IPS DF 6.9 (cell line): ENCODE measurements at regions not wholly inside any gene's neighbourhood (a gene's known extent, or its start where the extent isn't known, plus 50 kb on each side); places are given as distances from the start of the nearest gene placed in this dataset.

Source experiments
- DNase-seq: peaks from one replicate; pipeline ENCODE4 v3.0.0-alpha.2; 2013; ENCODE audit warnings: low read depth, low spot score
- H3K27ac ChIP-seq: one replicate; pipeline ENCODE4 v1.5.1; 2013; ENCODE audit warnings: low read length, control low read depth
- H3K27me3 ChIP-seq: 2 replicates; pipeline ENCODE4 v1.6.1; 2013; ENCODE audit warnings: mild to moderate bottlenecking, low read length; ENCODE audit not compliant: control insufficient read depth, insufficient read depth
- H3K36me3 ChIP-seq: 2 replicates; pipeline ENCODE4 v1.6.1; 2013; ENCODE audit warnings: low read length; ENCODE audit not compliant: control insufficient read depth, insufficient read depth
- H3K4me1 ChIP-seq: 2 replicates; pipeline ENCODE4 v1.6.1; 2013; ENCODE audit warnings: low read length; ENCODE audit not compliant: control insufficient read depth, insufficient read depth
- H3K4me3 ChIP-seq: 2 replicates; pipeline ENCODE4 v1.5.1; 2013; ENCODE audit warnings: mild to moderate bottlenecking, low read length
- H3K9me3 ChIP-seq: 2 replicates; pipeline ENCODE4 v1.6.1; 2013; ENCODE audit warnings: low read length, inconsistent platforms; ENCODE audit not compliant: control insufficient read depth, insufficient read depth
- WGBS: extraction: QIAGEN DNeasy Blood & Tissue Kit; methylation state at CpG from one replicate; pipeline ENCODE4 v1.1.7; 2013; ENCODE audit warnings: mixed read lengths, missing lambda C conversion rate; ENCODE audit not compliant: insufficient read length, insufficient coverage; 5-methylcytosine and 5-hydroxymethylcytosine counted together

GRCh38 chr22:47371263-47372090 lies 609.0 kb downstream of the TBC1D22A start:
- Histone ChIP-seq H3K9me3 (peaks cover 37% of the 10 kb centered on the region), H3K27me3 (no peaks in the 10 kb centered on the region), H3K4me3 (no peak overlapping the region), H3K27ac (no peak overlapping the region), H3K36me3 (no peaks in the 10 kb centered on the region), H3K4me1 (no peaks in the 10 kb centered on the region)
- no CpG with 5 or more reads among the region's 15 CpGs for whole genome bisulfite sequencing
- no peak for DNase-seq

GRCh38 chr22:47370448-47371262 lies 608.2 kb downstream of the TBC1D22A start:
- Histone ChIP-seq H3K9me3 (peaks cover 38% of the 10 kb centered on the region), H3K4me1 (no peaks in the 10 kb centered on the region; the same call in 1 of the 2 replicates), H3K27me3 (no peaks in the 10 kb centered on the region), H3K27ac (no peak overlapping the region), H3K36me3 (no peaks in the 10 kb centered on the region), H3K4me3 (no peak overlapping the region)
- DNase-seq = no peak
- no CpG with 5 or more reads among the region's 18 CpGs for WGBS

GRCh38 chr22:47369431-47370015 lies 607.1 kb downstream of the TBC1D22A start:
- H3K4me3 ChIP-seq = no peak overlapping the region
- H3K27ac ChIP-seq = no peak overlapping the region
- no CpG with 5 or more reads among the region's 6 CpGs for WGBS
- no peaks in the 10 kb centered on the region for H3K27me3 ChIP-seq
- H3K9me3 ChIP-seq = peaks cover 35% of the 10 kb centered on the region
- DNase-seq = no peak
- H3K36me3 ChIP-seq = no peaks in the 10 kb centered on the region
- no peaks in the 10 kb centered on the region; the same call in 1 of the 2 replicates for H3K4me1 ChIP-seq

GRCh38 chr22:47369020-47369419 lies 606.6 kb downstream of the TBC1D22A start:
- WGBS = no CpG with 5 or more reads among the region's 8 CpGs
- Histone ChIP-seq H3K27ac (no peak overlapping the region), H3K27me3 (no peaks in the 10 kb centered on the region), H3K36me3 (no peaks in the 10 kb centered on the region), H3K4me1 (no peaks in the 10 kb centered on the region; the same call in 1 of the 2 replicates), H3K9me3 (peaks cover 33% of the 10 kb centered on the region), H3K4me3 (no peak overlapping the region)
- no peak for DNase-seq

- Histone ChIP-seq H3K4me3 (no peak overlapping the region), H3K9me3 (peaks cover 31% of the 10 kb centered on the region), H3K27ac (no peak overlapping the region), H3K36me3 (no peaks in the 10 kb centered on the region), H3K4me1 (no peaks in the 10 kb centered on the region; the same call in 1 of the 2 replicates), H3K27me3 (no peaks in the 10 kb centered on the region)
- no CpG with 5 or more reads among the region's 21 CpGs for WGBS
- no peak for DNase-seq
These were observed 605.8 kb downstream of the TBC1D22A start for GRCh38 chr22:47367993-47368945.

GRCh38 chr22:47367107-47367690 lies 604.7 kb downstream of the TBC1D22A start:
- Histone ChIP-seq H3K9me3 (peaks cover 29% of the 10 kb centered on the region), H3K27me3 (no peaks in the 10 kb centered on the region), H3K27ac (no peak overlapping the region), H3K4me3 (no peak overlapping the region), H3K36me3 (no peaks in the 10 kb centered on the region), H3K4me1 (no peaks in the 10 kb centered on the region; the same call in 1 of the 2 replicates)
- DNase-seq = no peak
- WGBS = no CpG with 5 or more reads among the region's 7 CpGs

- Histone ChIP-seq H3K4me1 (no peaks in the 10 kb centered on the region; the same call in 1 of the 2 replicates), H3K4me3 (no peak overlapping the region), H3K36me3 (no peaks in the 10 kb centered on the region), H3K27me3 (no peaks in the 10 kb centered on the region), H3K9me3 (peaks cover 26% of the 10 kb centered on the region), H3K27ac (no peak overlapping the region)
- WGBS = no CpG with 5 or more reads among the region's 17 CpGs
- DNase-seq = no peak
These were observed 603.7 kb downstream of the TBC1D22A start for GRCh38 chr22:47366026-47366767.

- H3K27me3 ChIP-seq = no peaks in the 10 kb centered on the region
- no CpG with 5 or more reads among the region's 3 CpGs for WGBS
- no peak overlapping the region for H3K4me3 ChIP-seq
- H3K4me1 ChIP-seq = no peaks in the 10 kb centered on the region; the same call in 1 of the 2 replicates
- no peak overlapping the region for H3K27ac ChIP-seq
- peaks cover 8% of the 10 kb centered on the region for H3K9me3 ChIP-seq
- no peak for DNase-seq
- H3K36me3 ChIP-seq = no peaks in the 10 kb centered on the region
These were observed 598.8 kb downstream of the TBC1D22A start for GRCh38 chr22:47361247-47361646.

GRCh38 chr22:47357493-47357892 lies 595.0 kb downstream of the TBC1D22A start:
- Histone ChIP-seq H3K27me3 (no peaks in the 10 kb centered on the region), H3K27ac (no peak overlapping the region), H3K4me3 (no peak overlapping the region), H3K9me3 (peaks cover 10% of the 10 kb centered on the region), H3K36me3 (no peaks in the 10 kb centered on the region), H3K4me1 (no peaks in the 10 kb centered on the region)
- DNase-seq = no peak
- no CpG with 5 or more reads among the region's 10 CpGs for whole genome bisulfite sequencing
